ENCODE measurements at regions not wholly inside any gene's neighbourhood (a gene's known extent, or its start where the extent isn't known, plus 50 kb on each side); places are given as distances from the start of the nearest gene placed in this dataset.

- no peak for DNase-seq (ENCODE audit: low spot score)
Observed at GRCh38 chr10:83037653-83038052, 1101.7 kb upstream of the GHITM start.

- no peak for DNase-seq (ENCODE audit: low spot score)
Observed at GRCh38 chr10:83038631-83039030, 1100.7 kb upstream of the GHITM start.

- no peak for DNase-seq (ENCODE audit: low spot score)
Observed at GRCh38 chr10:83045731-83046130, 1093.6 kb upstream of the GHITM start.

- no peak for DNase-seq (ENCODE audit: low spot score)
Observed at GRCh38 chr10:83050815-83051214, 1088.5 kb upstream of the GHITM start.

GRCh38 chr10:83062871-83063270, 1076.4 kb upstream of the GHITM start:
- no peak for DNase-seq (ENCODE audit: low spot score)

GRCh38 chr10:83073472-83073871, 1065.8 kb upstream of the GHITM start:
- DNase-seq (ENCODE audit: low spot score), result no peak

GRCh38 chr10:83075016-83075814, 1064.1 kb upstream of the GHITM start:
- no peak for DNase-seq (ENCODE audit: low spot score)

- DNase-seq (ENCODE audit: low spot score), result no peak
Observed at GRCh38 chr10:83075815-83076355, 1063.4 kb upstream of the GHITM start.

GRCh38 chr10:83076443-83076842, 1062.9 kb upstream of the GHITM start:
- DNase-seq (ENCODE audit: low spot score), result no peak

- no peak for DNase-seq (ENCODE audit: low spot score)
Observed at GRCh38 chr10:83078160-83078559, 1061.1 kb upstream of the GHITM start.

- DNase-seq (ENCODE audit: low spot score), result no peak
Observed at GRCh38 chr10:83078645-83079044, 1060.7 kb upstream of the GHITM start.

GRCh38 chr10:83083831-83084230, 1055.5 kb upstream of the GHITM start:
- DNase-seq (ENCODE audit: low spot score), result no peak

- DNase-seq (ENCODE audit: low spot score), result no peak
Observed at GRCh38 chr10:83089335-83089734, 1050.0 kb upstream of the GHITM start.

GRCh38 chr10:83104616-83105015, 1034.7 kb upstream of the GHITM start:
- no peak for DNase-seq (ENCODE audit: low spot score)

- no peak for DNase-seq (ENCODE audit: low spot score)
Observed at GRCh38 chr10:83108565-83109333, 1030.6 kb upstream of the GHITM start.

GRCh38 chr10:83119346-83119745, 1020.0 kb upstream of the GHITM start:
- no peak for DNase-seq (ENCODE audit: low spot score)

GRCh38 chr10:83122336-83122735, 1017.0 kb upstream of the GHITM start:
- no peak for DNase-seq (ENCODE audit: low spot score)

GRCh38 chr10:83127942-83128575, 1011.2 kb upstream of the GHITM start:
- no peak for DNase-seq (ENCODE audit: low spot score)

GRCh38 chr10:83140811-83141210, 998.5 kb upstream of the GHITM start:
- DNase-seq (ENCODE audit: low spot score), result no peak

GRCh38 chr10:83142074-83142563, 997.2 kb upstream of the GHITM start:
- no peak for DNase-seq (ENCODE audit: low spot score)

GRCh38 chr10:83144461-83144860, 994.8 kb upstream of the GHITM start:
- DNase-seq (ENCODE audit: low spot score), result no peak

GRCh38 chr10:83153714-83154113, 985.6 kb upstream of the GHITM start:
- no peak for DNase-seq (ENCODE audit: low spot score)

Data from hematopoietic multipotent progenitor cell treated with erythropoietin and hydrocortisone succinate and interleukin-3 and kit ligand, for 15 days (in vitro differentiated cells).